ENCODE measurements at regions not wholly inside any gene's neighbourhood (a gene's known extent, or its start where the extent isn't known, plus 50 kb on each side); places are given as distances from the start of the nearest gene placed in this dataset.

GRCh38 chr1:10848109-10848684, 51.8 kb upstream of the CASZ1 start:
- Mint-ChIP-seq H3K36me3 (no peaks in the 10 kb centered on the region), H3K27ac (no peak overlapping the region), H3K4me3 (no peak overlapping the region), H3K4me1 (no peaks in the 10 kb centered on the region), H3K9me3 (peaks cover 0 to 2% (median 0%) of the 10 kb centered on the region in 6 donors), H3K27me3 (ENCODE audit: low read depth in 3 of 3) (peaks cover 3 to 6% (median 5%) of the 10 kb centered on the region in 3 donors)
- DNase-seq = no peak

GRCh38 chr1:10850026-10850425, 53.6 kb upstream of the CASZ1 start:
- Mint-ChIP-seq H3K9me3 (no peaks in the 10 kb centered on the region), H3K4me3 (no peak overlapping the region), H3K27ac (no peak overlapping the region), H3K4me1 (no peaks in the 10 kb centered on the region), H3K27me3 (ENCODE audit: low read depth in 3 of 3) (peaks cover 2 to 8% (median 6%) of the 10 kb centered on the region in 3 donors), H3K36me3 (no peaks in the 10 kb centered on the region)
- DNase-seq = no peak

GRCh38 chr1:10851024-10852013, 54.9 kb upstream of the CASZ1 start:
- H3K4me1 Mint-ChIP-seq = no peaks in the 10 kb centered on the region
- H3K4me3 Mint-ChIP-seq = no peak overlapping the region
- H3K27me3 Mint-ChIP-seq (ENCODE audit: low read depth in 3 of 3) = peaks cover 2 to 8% (median 2%) of the 10 kb centered on the region in 3 donors
- H3K9me3 Mint-ChIP-seq = no peaks in the 10 kb centered on the region
- no peak for DNase-seq
- no peaks in the 10 kb centered on the region for H3K36me3 Mint-ChIP-seq
- H3K27ac Mint-ChIP-seq = no peak overlapping the region

GRCh38 chr1:10852018-10852417, 55.6 kb upstream of the CASZ1 start:
- Mint-ChIP-seq H3K4me3 (no peak overlapping the region), H3K4me1 (no peaks in the 10 kb centered on the region), H3K27me3 (ENCODE audit: low read depth in 3 of 3) (peaks cover 2 to 4% (median 2%) of the 10 kb centered on the region in 3 donors), H3K9me3 (no peaks in the 10 kb centered on the region), H3K27ac (no peak overlapping the region), H3K36me3 (no peaks in the 10 kb centered on the region)
- no peak for DNase-seq

- Mint-ChIP-seq H3K36me3 (no peaks in the 10 kb centered on the region), H3K4me1 (no peaks in the 10 kb centered on the region), H3K9me3 (no peaks in the 10 kb centered on the region), H3K4me3 (no peak overlapping the region), H3K27me3 (ENCODE audit: low read depth in 3 of 3) (peaks cover 2 to 4% (median 3%) of the 10 kb centered on the region in 3 donors), H3K27ac (no peak overlapping the region)
- DNase-seq = no peak
Measured at GRCh38 chr1:10852486-10852885, 56.0 kb upstream of the CASZ1 start.

GRCh38 chr1:10852998-10853520, 56.6 kb upstream of the CASZ1 start:
- H3K9me3 Mint-ChIP-seq = no peaks in the 10 kb centered on the region
- H3K36me3 Mint-ChIP-seq = no peaks in the 10 kb centered on the region
- no peak overlapping the region for H3K27ac Mint-ChIP-seq
- no peak overlapping the region for H3K4me3 Mint-ChIP-seq
- no peak for DNase-seq
- peaks cover 2 to 4% (median 3%) of the 10 kb centered on the region in 3 donors for H3K27me3 Mint-ChIP-seq (ENCODE audit: low read depth in 3 of 3)
- H3K4me1 Mint-ChIP-seq = no peaks in the 10 kb centered on the region

GRCh38 chr1:10853701-10854100, 57.3 kb upstream of the CASZ1 start:
- Mint-ChIP-seq H3K4me1 (no peaks in the 10 kb centered on the region), H3K9me3 (no peaks in the 10 kb centered on the region), H3K4me3 (no peak overlapping the region), H3K27me3 (ENCODE audit: low read depth in 3 of 3) (peaks cover 2 to 5% (median 4%) of the 10 kb centered on the region in 3 donors), H3K36me3 (no peaks in the 10 kb centered on the region), H3K27ac (no peak overlapping the region)
- no peak for DNase-seq

GRCh38 chr1:10854856-10855459, 58.5 kb upstream of the CASZ1 start:
- Mint-ChIP-seq H3K27ac (no peak overlapping the region), H3K4me3 (no peak overlapping the region), H3K4me1 (no peaks in the 10 kb centered on the region), H3K27me3 (ENCODE audit: low read depth in 3 of 3) (peaks cover 0 to 6% (median 4%) of the 10 kb centered on the region in 3 donors), H3K36me3 (no peaks in the 10 kb centered on the region), H3K9me3 (no peaks in the 10 kb centered on the region)
- DNase-seq = no peak

- DNase-seq = no peak
- Mint-ChIP-seq H3K27me3 (ENCODE audit: low read depth in 3 of 3) (peaks cover 4 to 7% (median 6%) of the 10 kb centered on the region in 3 donors), H3K36me3 (no peaks in the 10 kb centered on the region), H3K9me3 (no peaks in the 10 kb centered on the region), H3K27ac (no peak overlapping the region), H3K4me3 (no peak overlapping the region), H3K4me1 (no peaks in the 10 kb centered on the region)
Measured at GRCh38 chr1:10856176-10856683, 59.8 kb upstream of the CASZ1 start.

GRCh38 chr1:10856863-10857598, 60.6 kb upstream of the CASZ1 start:
- Mint-ChIP-seq H3K4me3 (no peak overlapping the region), H3K27ac (no peak overlapping the region), H3K27me3 (ENCODE audit: low read depth in 3 of 3) (peaks cover 4 to 7% (median 6%) of the 10 kb centered on the region in 3 donors), H3K9me3 (no peaks in the 10 kb centered on the region), H3K4me1 (no peaks in the 10 kb centered on the region), H3K36me3 (no peaks in the 10 kb centered on the region)
- no peak for DNase-seq

- Mint-ChIP-seq H3K36me3 (no peaks in the 10 kb centered on the region), H3K4me3 (no peak overlapping the region), H3K4me1 (no peaks in the 10 kb centered on the region), H3K27me3 (ENCODE audit: low read depth in 3 of 3) (peaks cover 4 to 8% (median 7%) of the 10 kb centered on the region in 3 donors), H3K9me3 (no peaks in the 10 kb centered on the region), H3K27ac (no peak overlapping the region)
- no peak for DNase-seq
Measured at GRCh38 chr1:10857687-10858086, 61.2 kb upstream of the CASZ1 start.

GRCh38 chr1:10860218-10860617, 63.8 kb upstream of the CASZ1 start:
- Mint-ChIP-seq H3K27me3 (ENCODE audit: low read depth in 3 of 3) (peaks cover 10 to 15% (median 13%) of the 10 kb centered on the region in 3 donors), H3K4me1 (peaks cover 0 to 7% of the 10 kb centered on the region in 2 donors), H3K4me3 (no peak overlapping the region), H3K36me3 (no peaks in the 10 kb centered on the region), H3K27ac (no peak overlapping the region), H3K9me3 (no peaks in the 10 kb centered on the region)
- DNase-seq = no peak

- no peak overlapping the region for H3K27ac Mint-ChIP-seq
- peaks cover under 1 to 12% of the 10 kb centered on the region in 2 donors for H3K4me1 Mint-ChIP-seq
- no peaks in the 10 kb centered on the region for H3K36me3 Mint-ChIP-seq
- no peak overlapping the region for H3K4me3 Mint-ChIP-seq
- peaks cover 12 to 17% (median 15%) of the 10 kb centered on the region in 3 donors for H3K27me3 Mint-ChIP-seq (ENCODE audit: low read depth in 3 of 3)
- H3K9me3 Mint-ChIP-seq = no peaks in the 10 kb centered on the region
- no peak for DNase-seq
Measured at GRCh38 chr1:10860682-10861081, 64.2 kb upstream of the CASZ1 start.
